ENCODE measurements at regions not wholly inside any gene's neighbourhood (a gene's known extent, or its start where the extent isn't known, plus 50 kb on each side); places are given as distances from the start of the nearest gene placed in this dataset.

DNA sequence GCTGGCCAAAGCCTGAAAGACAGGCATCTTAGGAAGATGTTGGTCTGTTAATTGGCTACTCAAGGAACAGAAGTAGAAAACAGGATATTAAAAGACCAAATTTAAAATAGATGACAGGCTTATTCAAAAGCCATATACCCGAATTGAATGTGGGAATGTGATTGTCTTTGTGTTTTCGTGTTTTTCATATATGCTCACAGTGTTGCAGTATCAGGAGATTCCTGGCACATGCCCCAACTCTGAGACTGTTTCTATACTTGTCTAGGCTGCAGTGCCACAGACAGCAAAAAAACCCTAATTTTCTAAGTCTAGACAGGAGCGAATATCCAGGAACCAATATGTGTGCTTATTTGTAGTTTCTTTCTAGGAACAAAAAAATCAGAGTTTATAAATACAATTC lies 57.4 kb upstream of the KRR1 start:
- TF ChIP-seq NFE2L2 (conservative IDR thresholded peaks at IDR 0.05; ENCODE audit: low read length) (no peak), BHLHE40 (IDR thresholded peaks at IDR 0.05; ENCODE audit: low read depth, low read length) (no peak), CHD2 (IDR thresholded peaks at IDR 0.05; ENCODE audit: low read length, partially characterized antibody) (no peak)
